H1 (cell line): ENCODE measurements at regions not wholly inside any gene's neighbourhood (a gene's known extent, or its start where the extent isn't known, plus 50 kb on each side); places are given as distances from the start of the nearest gene placed in this dataset.

Source experiments
- BCL11A ChIP-seq, 2 experiments: IDR thresholded peaks; one replicate each; pipeline ENCODE4 v1.6.1; 2011; ENCODE audit warnings: low read depth in 2 of 2, low read length in 2 of 2, mild to moderate bottlenecking in 2 of 2
- CHD1 ChIP-seq: IDR thresholded peaks from 2 replicates; pipeline ENCODE4 v1.6.1; 2012; ENCODE audit warnings: low read depth, low read length, improper control_type of control experiment
- CREB1 ChIP-seq: IDR thresholded peaks from 2 replicates; pipeline ENCODE4 v1.6.1; 2012; ENCODE audit warnings: inconsistent platforms
- EP300 ChIP-seq, 2 experiments: IDR thresholded peaks; 1 replicate in 1 of 2; 2 replicates in 1 of 2; pipeline ENCODE4 v1.6.1; 2011 to 2012; ENCODE audit warnings: low read depth in 2 of 2, low read length in 2 of 2, mild to moderate bottlenecking in 2 of 2, borderline replicate concordance in 1 of 2, inconsistent platforms in 1 of 2, moderate library complexity in 1 of 2
- EZH2 ChIP-seq: fragments of 200-600 bp; sonication (generic); IDR thresholded peaks from 2 replicates; pipeline ENCODE4 v1.7.1; 2012; ENCODE audit warnings: low read depth, mild to moderate bottlenecking, moderate library complexity, low read length, inconsistent platforms; ENCODE audit not compliant: severe bottlenecking
- GABPA ChIP-seq: IDR thresholded peaks from 2 replicates; pipeline ENCODE4 v1.6.1; 2011; ENCODE audit warnings: mild to moderate bottlenecking, low read length, moderate library complexity, borderline replicate concordance; ENCODE audit not compliant: insufficient read depth
- GTF2F1 ChIP-seq: IDR thresholded peaks from 2 replicates; pipeline ENCODE4 v1.6.1; 2012; ENCODE audit warnings: low read depth, low read length, improper control_type of control experiment, borderline replicate concordance
- NRF1 ChIP-seq: IDR thresholded peaks from 2 replicates; pipeline ENCODE4 v1.6.1; 2011; ENCODE audit warnings: mild to moderate bottlenecking, low read depth, low read length, improper control_type of control experiment
- POLR2A ChIP-seq, 2 experiments: IDR thresholded peaks; 1 replicate in 1 of 2; 2 replicates in 1 of 2; pipeline ENCODE4 v1.6.1; 2011; ENCODE audit warnings: low read depth in 2 of 2, low read length in 2 of 2, mild to moderate bottlenecking in 2 of 2; ENCODE audit errors: control extremely low read depth in 1 of 2
- RAD21 ChIP-seq, 2 experiments: IDR thresholded peaks in 1 of 2; conservative IDR thresholded peaks in 1 of 2; 2 replicates each; pipeline ENCODE4 v1.6.1; 2011; ENCODE audit warnings: low read depth in 2 of 2, low read length in 2 of 2, improper control_type of control experiment in 1 of 2, inconsistent platforms in 1 of 2, mild to moderate bottlenecking in 1 of 2, moderate library complexity in 1 of 2
- SP1 ChIP-seq: IDR thresholded peaks from 2 replicates; pipeline ENCODE4 v1.6.1; 2011; ENCODE audit warnings: low read depth, low read length
- TAF1 ChIP-seq: IDR thresholded peaks from 2 replicates; pipeline ENCODE4 v1.6.1; 2011; ENCODE audit warnings: mild to moderate bottlenecking, low read depth, low read length
- TF ChIP-seq, protein P1 (sequence below), 3 experiments: IDR thresholded peaks; 1 replicate in 2 of 3; 2 replicates in 1 of 3; pipeline versions ENCODE4 v1.5.1 to v1.6.1; 2011; ENCODE audit warnings: low read length in 3 of 3, mild to moderate bottlenecking in 3 of 3, inconsistent platforms in 2 of 3, low read depth in 1 of 3, moderate library complexity in 1 of 3; ENCODE audit not compliant: insufficient read depth in 1 of 3; ENCODE audit errors: control extremely low read depth in 1 of 3
- TF ChIP-seq, protein P2 (sequence below): IDR thresholded peaks from 2 replicates; pipeline ENCODE4 v1.6.1; 2012; ENCODE audit warnings: inconsistent platforms

DNA sequence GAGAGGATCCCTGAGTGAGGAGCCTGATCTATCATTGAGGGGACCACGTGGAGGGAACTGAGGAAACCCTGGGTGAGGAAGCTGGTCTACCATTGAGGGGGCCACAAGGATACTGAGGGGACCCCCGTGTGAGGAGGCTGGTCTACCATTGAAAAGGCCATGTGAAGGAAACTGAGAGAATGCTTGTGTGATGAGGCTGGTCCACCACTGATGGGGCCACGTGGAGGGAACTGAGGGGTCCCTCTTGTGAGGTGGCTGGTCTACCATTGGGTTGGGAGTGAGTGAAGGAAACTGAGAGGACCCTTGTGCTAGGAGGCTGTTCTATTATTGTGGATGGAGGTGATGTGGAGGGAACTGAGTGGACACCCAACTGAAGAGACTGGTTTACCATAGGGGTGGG, 161.3 kb downstream of the FBLN2 start:
- TF ChIP-seq, protein P1, sequence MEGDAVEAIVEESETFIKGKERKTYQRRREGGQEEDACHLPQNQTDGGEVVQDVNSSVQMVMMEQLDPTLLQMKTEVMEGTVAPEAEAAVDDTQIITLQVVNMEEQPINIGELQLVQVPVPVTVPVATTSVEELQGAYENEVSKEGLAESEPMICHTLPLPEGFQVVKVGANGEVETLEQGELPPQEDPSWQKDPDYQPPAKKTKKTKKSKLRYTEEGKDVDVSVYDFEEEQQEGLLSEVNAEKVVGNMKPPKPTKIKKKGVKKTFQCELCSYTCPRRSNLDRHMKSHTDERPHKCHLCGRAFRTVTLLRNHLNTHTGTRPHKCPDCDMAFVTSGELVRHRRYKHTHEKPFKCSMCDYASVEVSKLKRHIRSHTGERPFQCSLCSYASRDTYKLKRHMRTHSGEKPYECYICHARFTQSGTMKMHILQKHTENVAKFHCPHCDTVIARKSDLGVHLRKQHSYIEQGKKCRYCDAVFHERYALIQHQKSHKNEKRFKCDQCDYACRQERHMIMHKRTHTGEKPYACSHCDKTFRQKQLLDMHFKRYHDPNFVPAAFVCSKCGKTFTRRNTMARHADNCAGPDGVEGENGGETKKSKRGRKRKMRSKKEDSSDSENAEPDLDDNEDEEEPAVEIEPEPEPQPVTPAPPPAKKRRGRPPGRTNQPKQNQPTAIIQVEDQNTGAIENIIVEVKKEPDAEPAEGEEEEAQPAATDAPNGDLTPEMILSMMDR (IDR thresholded peaks at IDR 0.05; ENCODE audit: control extremely low read depth in 1 of 3, insufficient read depth in 1 of 3, low read depth in 1 of 3, low read length in 3 of 3): no peak
- TF ChIP-seq CHD1 (no peak), EP300 (IDR thresholded peaks at IDR 0.05; ENCODE audit: borderline replicate concordance in 1 of 2, low read depth in 2 of 2, low read length in 2 of 2) (no peak), POLR2A (IDR thresholded peaks at IDR 0.05; ENCODE audit: control extremely low read depth in 1 of 2, low read depth in 2 of 2, low read length in 2 of 2) (no peak), GABPA (no peak), CREB1 (no peak), GTF2F1 (no peak), TAF1 (no peak), EZH2 (no peak), RAD21 (IDR thresholded peaks at IDR 0.05 in 1 of 2, conservative IDR thresholded peaks at IDR 0.05 in 1 of 2; ENCODE audit: low read depth in 2 of 2, low read length in 2 of 2) (no peak), NRF1 (no peak), SP1 (no peak), BCL11A (IDR thresholded peaks at IDR 0.05; ENCODE audit: low read depth in 2 of 2, low read length in 2 of 2) (no peak)
- TF ChIP-seq, protein P2, sequence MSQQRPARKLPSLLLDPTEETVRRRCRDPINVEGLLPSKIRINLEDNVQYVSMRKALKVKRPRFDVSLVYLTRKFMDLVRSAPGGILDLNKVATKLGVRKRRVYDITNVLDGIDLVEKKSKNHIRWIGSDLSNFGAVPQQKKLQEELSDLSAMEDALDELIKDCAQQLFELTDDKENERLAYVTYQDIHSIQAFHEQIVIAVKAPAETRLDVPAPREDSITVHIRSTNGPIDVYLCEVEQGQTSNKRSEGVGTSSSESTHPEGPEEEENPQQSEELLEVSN: no peak
